ENCODE measurements at regions not wholly inside any gene's neighbourhood (a gene's known extent, or its start where the extent isn't known, plus 50 kb on each side); places are given as distances from the start of the nearest gene placed in this dataset.

- intact Hi-C loops (cut with DNase I) = no loop called here
- Histone ChIP-seq H3K4me3 (no peak overlapping the region), H3K4me1 (no peaks in the 10 kb centered on the region), H3K27me3 (ENCODE audit: low read depth) (no peaks in the 10 kb centered on the region), H3K36me3 (no peaks in the 10 kb centered on the region), H3K9me3 (peaks cover 3% of the 10 kb centered on the region), H3K27ac (no peak overlapping the region)
- ATAC-seq = no peak
- TF ChIP-seq CTCF (IDR thresholded peaks at IDR 0.05) = no peak
- no peak for DNase-seq
These were observed 187.0 kb downstream of the PTPN20 start for GRCh38 chr10:47098238-47098637.

GRCh38 chr10:47098964-47099363, 187.7 kb downstream of the PTPN20 start:
- H3K27ac ChIP-seq = no peak overlapping the region
- peaks cover 3% of the 10 kb centered on the region for H3K4me1 ChIP-seq
- intact Hi-C loops (cut with DNase I) = no loop called here
- DNase-seq = no peak
- H3K9me3 ChIP-seq = peaks cover 3% of the 10 kb centered on the region
- no peak for ATAC-seq
- no peak for TF ChIP-seq CTCF (IDR thresholded peaks at IDR 0.05)
- no peaks in the 10 kb centered on the region for H3K27me3 ChIP-seq (ENCODE audit: low read depth)
- H3K4me3 ChIP-seq = no peak overlapping the region
- no peaks in the 10 kb centered on the region for H3K36me3 ChIP-seq

GRCh38 chr10:47099474-47099873, 188.2 kb downstream of the PTPN20 start:
- intact Hi-C loops (cut with DNase I) = no loop called here
- no peak for DNase-seq
- Histone ChIP-seq H3K27me3 (ENCODE audit: low read depth) (no peaks in the 10 kb centered on the region), H3K4me1 (peaks cover 8% of the 10 kb centered on the region), H3K9me3 (peaks cover 3% of the 10 kb centered on the region), H3K4me3 (no peak overlapping the region), H3K27ac (no peak overlapping the region), H3K36me3 (no peaks in the 10 kb centered on the region)
- ATAC-seq = no peak
- no peak for TF ChIP-seq CTCF (IDR thresholded peaks at IDR 0.05)

- intact Hi-C loops (cut with DNase I) = no loop called here
- H3K36me3 ChIP-seq = no peaks in the 10 kb centered on the region
- no peak overlapping the region for H3K27ac ChIP-seq
- ATAC-seq (no peak), DNase-seq (no peak)
- H3K4me3 ChIP-seq = no peak overlapping the region
- H3K9me3 ChIP-seq = peaks cover 3% of the 10 kb centered on the region
- TF ChIP-seq CTCF (IDR thresholded peaks at IDR 0.05) = no peak
- peaks cover 25% of the 10 kb centered on the region for H3K4me1 ChIP-seq
- H3K27me3 ChIP-seq (ENCODE audit: low read depth) = no peaks in the 10 kb centered on the region
These were observed 190.0 kb downstream of the PTPN20 start for GRCh38 chr10:47101196-47101595.

- ATAC-seq (no peak), DNase-seq (no peak)
- intact Hi-C loops (cut with DNase I) = no loop called here
- Histone ChIP-seq H3K4me1 (peaks cover 25% of the 10 kb centered on the region), H3K9me3 (peaks cover 3% of the 10 kb centered on the region), H3K27ac (no peak overlapping the region), H3K36me3 (no peaks in the 10 kb centered on the region), H3K4me3 (no peak overlapping the region), H3K27me3 (ENCODE audit: low read depth) (no peaks in the 10 kb centered on the region)
- no peak for TF ChIP-seq CTCF (IDR thresholded peaks at IDR 0.05)
These were observed 190.6 kb downstream of the PTPN20 start for GRCh38 chr10:47101807-47102206.

GRCh38 chr10:47104151-47104605, 192.9 kb downstream of the PTPN20 start:
- intact Hi-C loops (cut with DNase I) = no loop called here
- Histone ChIP-seq H3K36me3 (no peaks in the 10 kb centered on the region), H3K4me1 (peaks cover 25% of the 10 kb centered on the region), H3K27me3 (ENCODE audit: low read depth) (no peaks in the 10 kb centered on the region), H3K4me3 (no peak overlapping the region), H3K9me3 (peaks cover 3% of the 10 kb centered on the region), H3K27ac (peak overlapping the region; percentile 73)
- no peak for TF ChIP-seq CTCF (IDR thresholded peaks at IDR 0.05)
- peak; percentile 67 to 71 for ATAC-seq
- no peak for DNase-seq
